ENCODE measurements at regions not wholly inside any gene's neighbourhood (a gene's known extent, or its start where the extent isn't known, plus 50 kb on each side); places are given as distances from the start of the nearest gene placed in this dataset.
"Not testable (repeated sequence)": the region's sequence is repeated elsewhere in the genome, so short reads cannot be mapped to it uniquely, and the experiment has no call there.

DNA sequence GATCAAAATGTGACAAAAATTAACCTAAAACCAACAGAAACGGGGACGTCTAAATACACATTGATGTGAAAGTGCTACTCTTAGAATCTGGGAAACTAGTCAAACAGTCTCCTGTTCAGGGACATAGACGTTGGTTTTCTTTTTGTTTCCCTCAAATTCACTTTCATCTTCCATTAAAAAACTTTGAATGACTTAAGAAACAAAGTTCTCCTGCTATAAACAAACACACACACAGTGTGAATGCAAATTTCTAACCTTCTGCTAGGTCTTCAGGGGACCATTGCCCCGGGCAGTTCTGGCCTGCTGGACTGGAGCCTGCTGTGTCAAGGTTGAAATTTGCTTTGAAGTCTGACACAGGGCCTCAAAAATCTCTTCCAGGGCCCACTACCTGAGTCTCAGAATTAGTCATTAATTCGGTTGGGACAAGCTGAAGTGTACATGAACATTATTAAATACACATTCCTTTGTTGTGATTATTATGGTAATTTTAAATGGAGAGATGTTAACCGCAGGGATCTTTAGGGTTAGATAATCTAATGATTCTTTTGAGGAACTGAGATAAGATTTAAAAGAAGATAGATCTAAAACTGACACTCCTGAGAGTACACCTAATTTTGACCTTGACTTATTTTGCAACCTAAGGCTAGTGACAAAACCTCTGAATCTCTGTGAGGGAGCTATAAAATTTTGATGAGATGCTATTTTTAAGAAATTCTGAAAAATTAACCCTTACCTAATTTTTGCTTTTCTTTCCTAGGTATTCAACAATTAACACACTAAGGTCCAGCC lies 1260.4 kb downstream of the ROBO1 start:
- Mint-ChIP-seq H3K36me3 (ENCODE audit: low read depth) (no peaks in the 10 kb centered on the region), H3K9me3 (ENCODE audit: insufficient read depth) (peaks cover 10% of the 10 kb centered on the region), H3K27me3 (ENCODE audit: low read depth) (no peaks in the 10 kb centered on the region), H3K4me1 (ENCODE audit: low read depth) (no peaks in the 10 kb centered on the region), H3K4me3 (no peak overlapping the region), H3K27ac (no peak overlapping the region)
- POLR2A ChIA-PET: no interaction called here
- no peak for DNase-seq
- ATAC-seq: no peak
- CTCF ChIA-PET: no interaction called here

- no peaks in the 10 kb centered on the region for H3K4me1 Mint-ChIP-seq (ENCODE audit: low read depth)
- ATAC-seq (no peak), DNase-seq (no peak)
- peaks cover 2% of the 10 kb centered on the region for H3K9me3 Mint-ChIP-seq (ENCODE audit: insufficient read depth)
- POLR2A ChIA-PET: no interaction called here
- H3K27me3 Mint-ChIP-seq (ENCODE audit: low read depth): no peaks in the 10 kb centered on the region
- no peak overlapping the region for H3K4me3 Mint-ChIP-seq
- H3K36me3 Mint-ChIP-seq (ENCODE audit: low read depth): no peaks in the 10 kb centered on the region
- CTCF ChIA-PET: no interaction called here
- H3K27ac Mint-ChIP-seq: no peak overlapping the region
Observed at GRCh38 chr3:78511840-78512239, 1256.0 kb downstream of the ROBO1 start.

- not testable (repeated sequence) for H3K36me3 Mint-ChIP-seq (ENCODE audit: low read depth)
Observed at GRCh38 chr3:78512786-78513185, 1255.0 kb downstream of the ROBO1 start.

DNA sequence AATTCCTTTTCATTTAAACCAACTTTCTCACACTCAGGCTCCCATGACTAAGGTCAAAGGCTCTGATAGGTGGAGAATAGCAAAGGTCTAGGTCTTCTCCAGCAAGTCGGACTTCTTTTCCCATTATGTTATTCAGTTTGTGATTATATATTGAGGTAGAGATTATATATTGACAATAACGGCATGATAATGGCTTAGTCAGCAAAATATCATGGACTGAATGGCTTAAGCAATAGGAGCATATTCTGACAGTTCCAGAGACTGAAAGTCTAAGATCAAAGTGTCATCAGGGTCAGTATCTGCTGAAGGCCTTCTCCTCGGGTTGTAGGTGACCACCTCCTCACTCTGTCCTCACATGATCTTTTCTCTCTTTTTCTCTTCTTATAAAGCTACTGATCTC lies 1251.4 kb downstream of the ROBO1 start:
- Mint-ChIP-seq H3K4me1 (ENCODE audit: low read depth) (no peaks in the 10 kb centered on the region), H3K36me3 (ENCODE audit: low read depth) (no peaks in the 10 kb centered on the region), H3K27ac (no peak overlapping the region), H3K4me3 (no peak overlapping the region), H3K27me3 (ENCODE audit: low read depth) (no peaks in the 10 kb centered on the region), H3K9me3 (ENCODE audit: insufficient read depth) (no peaks in the 10 kb centered on the region)
- no peak for DNase-seq
- ChIA-PET POLR2A (no interaction called here), CTCF (no interaction called here)
- ATAC-seq: no peak

More at GRCh38 chr3:78512786-78513185, 1255.0 kb downstream of the ROBO1 start:
- H3K9me3 Mint-ChIP-seq (ENCODE audit: insufficient read depth); H3K27ac Mint-ChIP-seq; H3K4me3 Mint-ChIP-seq; CTCF ChIA-PET; DNase-seq; POLR2A ChIA-PET; H3K4me1 Mint-ChIP-seq (ENCODE audit: low read depth); ATAC-seq; H3K27me3 Mint-ChIP-seq (ENCODE audit: low read depth): not testable (repeated sequence)

- no peak for DNase-seq
- Mint-ChIP-seq H3K36me3 (ENCODE audit: low read depth) (no peaks in the 10 kb centered on the region), H3K27me3 (ENCODE audit: low read depth) (no peaks in the 10 kb centered on the region), H3K4me3 (no peak overlapping the region), H3K9me3 (ENCODE audit: insufficient read depth) (no peaks in the 10 kb centered on the region), H3K27ac (no peak overlapping the region), H3K4me1 (ENCODE audit: low read depth) (no peaks in the 10 kb centered on the region)
- ChIA-PET POLR2A (no interaction called here), CTCF (no interaction called here)
- ATAC-seq: no peak
Observed at GRCh38 chr3:78516937-78517336, 1250.9 kb downstream of the ROBO1 start.

DNA sequence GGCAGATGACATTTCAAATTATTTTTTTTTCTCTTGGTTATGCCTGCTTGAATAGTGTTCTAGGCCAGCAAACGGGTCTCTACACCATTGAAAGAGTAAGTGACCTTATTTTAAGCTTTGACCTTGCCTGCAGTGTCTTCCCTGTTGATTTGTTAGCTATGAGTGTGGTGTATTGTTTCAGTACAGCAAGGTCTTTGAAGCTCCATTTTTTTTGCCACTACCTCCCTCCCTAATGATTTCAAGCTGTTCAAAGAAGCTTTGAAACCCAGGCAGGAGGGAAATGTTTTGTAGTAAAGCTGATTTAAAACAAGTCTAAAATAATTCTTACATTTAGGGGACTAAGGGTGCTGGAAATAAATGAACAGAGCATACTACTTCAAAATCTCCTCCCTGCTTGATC lies 1249.8 kb downstream of the ROBO1 start:
- H3K27me3 Mint-ChIP-seq (ENCODE audit: low read depth): no peaks in the 10 kb centered on the region
- no peaks in the 10 kb centered on the region for H3K36me3 Mint-ChIP-seq (ENCODE audit: low read depth)
- H3K9me3 Mint-ChIP-seq (ENCODE audit: insufficient read depth): no peaks in the 10 kb centered on the region
- ChIA-PET CTCF (no interaction called here), POLR2A (no interaction called here)
- H3K4me1 Mint-ChIP-seq (ENCODE audit: low read depth): no peaks in the 10 kb centered on the region
- H3K27ac Mint-ChIP-seq: no peak overlapping the region
- H3K4me3 Mint-ChIP-seq: no peak overlapping the region
- ATAC-seq (no peak), DNase-seq (no peak)

DNA sequence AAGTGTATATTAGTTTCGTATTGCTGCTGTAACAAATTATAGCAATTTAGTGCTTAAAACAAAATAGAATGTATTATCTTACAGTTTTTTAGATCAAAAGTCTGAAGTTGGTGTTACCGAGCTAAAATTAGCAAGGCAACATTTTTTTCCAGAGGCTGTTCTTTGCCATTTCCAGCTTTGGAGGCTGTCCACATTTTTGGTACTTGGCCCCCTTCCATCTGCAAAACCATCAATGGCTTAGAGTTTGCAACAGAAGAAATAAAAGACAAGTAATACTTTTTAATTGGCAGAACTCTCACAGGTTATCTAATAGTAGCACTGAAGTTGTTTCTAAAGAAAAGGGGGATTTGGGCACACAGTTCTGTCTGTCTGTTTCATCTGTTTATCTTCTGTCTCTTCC lies 1248.5 kb downstream of the ROBO1 start:
- no peak overlapping the region for H3K27ac Mint-ChIP-seq
- H3K36me3 Mint-ChIP-seq (ENCODE audit: low read depth): no peaks in the 10 kb centered on the region
- POLR2A ChIA-PET: no interaction called here
- no peak overlapping the region for H3K4me3 Mint-ChIP-seq
- no peaks in the 10 kb centered on the region for H3K4me1 Mint-ChIP-seq (ENCODE audit: low read depth)
- DNase-seq: no peak
- H3K9me3 Mint-ChIP-seq (ENCODE audit: insufficient read depth): no peaks in the 10 kb centered on the region
- ATAC-seq: no peak
- H3K27me3 Mint-ChIP-seq (ENCODE audit: low read depth): no peaks in the 10 kb centered on the region
- CTCF ChIA-PET: no interaction called here

GRCh38 chr3:78529601-78530000 lies 1238.2 kb downstream of the ROBO1 start:
- Mint-ChIP-seq H3K4me1 (ENCODE audit: low read depth) (no peaks in the 10 kb centered on the region), H3K27me3 (ENCODE audit: low read depth) (no peaks in the 10 kb centered on the region), H3K27ac (no peak overlapping the region), H3K4me3 (no peak overlapping the region), H3K9me3 (ENCODE audit: insufficient read depth) (peaks cover 16% of the 10 kb centered on the region), H3K36me3 (ENCODE audit: low read depth) (no peaks in the 10 kb centered on the region)
- DNase-seq (no peak), ATAC-seq (no peak)
- POLR2A ChIA-PET: no interaction called here
- CTCF ChIA-PET: no interaction called here

GRCh38 chr3:78540485-78540884 lies 1227.3 kb downstream of the ROBO1 start:
- no peak for ATAC-seq

DNA sequence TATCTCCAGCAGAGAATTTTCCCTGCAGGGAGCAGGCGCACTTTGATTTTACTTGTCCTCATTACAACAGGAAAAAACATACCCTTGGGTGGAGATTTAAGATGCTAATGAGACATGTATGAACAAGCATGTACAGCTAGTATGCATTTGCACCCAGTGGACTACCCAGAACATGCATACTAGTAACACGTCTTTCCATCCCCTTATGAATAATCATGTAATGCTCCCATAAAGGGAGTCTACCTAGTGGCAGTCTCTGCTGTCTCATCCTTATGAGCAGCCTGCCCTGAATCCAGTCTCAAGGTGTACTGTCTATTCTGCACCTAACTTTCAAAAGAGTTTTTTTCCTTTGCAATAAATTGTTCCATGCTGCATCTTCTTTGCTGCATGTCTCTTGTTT lies 1222.0 kb downstream of the ROBO1 start:
- Mint-ChIP-seq H3K4me3 (no peak overlapping the region), H3K27me3 (ENCODE audit: low read depth) (no peaks in the 10 kb centered on the region), H3K36me3 (ENCODE audit: low read depth) (no peaks in the 10 kb centered on the region), H3K4me1 (ENCODE audit: low read depth) (no peaks in the 10 kb centered on the region), H3K9me3 (ENCODE audit: insufficient read depth) (peaks cover 5% of the 10 kb centered on the region), H3K27ac (no peak overlapping the region)
- ChIA-PET POLR2A (no interaction called here), CTCF (no interaction called here)
- ATAC-seq (no peak), DNase-seq (no peak)

More at GRCh38 chr3:78540485-78540884, 1227.3 kb downstream of the ROBO1 start:
- no peak overlapping the region for H3K4me3 Mint-ChIP-seq
- no peaks in the 10 kb centered on the region for H3K4me1 Mint-ChIP-seq (ENCODE audit: low read depth)
- DNase-seq: no peak
- ChIA-PET CTCF (no interaction called here), POLR2A (no interaction called here)
- no peak overlapping the region for H3K27ac Mint-ChIP-seq
- H3K9me3 Mint-ChIP-seq (ENCODE audit: insufficient read depth): peaks cover 11% of the 10 kb centered on the region
- H3K36me3 Mint-ChIP-seq (ENCODE audit: low read depth): no peaks in the 10 kb centered on the region
- no peaks in the 10 kb centered on the region for H3K27me3 Mint-ChIP-seq (ENCODE audit: low read depth)

Data from activated CD8-positive, alpha-beta T cell treated with anti-CD3 and anti-CD28 coated beads, Interleukin-2, amount 10 ng/mL, durations not matched to agents 7 days and 5 days (primary cell).